ENCODE measurements at regions not wholly inside any gene's neighbourhood (a gene's known extent, or its start where the extent isn't known, plus 50 kb on each side); places are given as distances from the start of the nearest gene placed in this dataset.

GRCh38 chr12:118524446-118524845 is 148.1 kb downstream of the SUDS3 start:
- TF ChIP-seq CTCF (IDR thresholded peaks at IDR 0.05) (no peak), POLR2A (IDR thresholded peaks at IDR 0.05) (no peak)
